IMR-90 (cell line): ENCODE measurements at regions not wholly inside any gene's neighbourhood (a gene's known extent, or its start where the extent isn't known, plus 50 kb on each side); places are given as distances from the start of the nearest gene placed in this dataset.

ENCODE experiments used
- ATAC-seq: fragments of 200-7000 bp; cut with Tn5 transposase; 2 replicates; pipeline ENCODE4 v1.9.1; 2020; ENCODE audit warnings: low read depth, mild to moderate bottlenecking, moderate library complexity
- BruUV-seq: library from RNA; stranded (reverse); fragments of 400-500 nt; replicated peaks from 2 replicates; lab custom pipeline; 2021; lab: Mats Ljungman, UMichigan
- CTCF ChIA-PET: fragments of 300-600 bp; formaldehyde crosslinking; extraction: SDS; loops from one replicate; lab custom pipeline; 2021; ENCODE audit warnings: antibody characterized with exemption; lab: Yijun Ruan, JAX
- POLR2A ChIA-PET: fragments of 300-600 bp; sonication (Branson Sonifier 250); formaldehyde crosslinking; loops from one replicate; lab custom pipeline; 2022; ENCODE audit warnings: antibody characterized with exemption; ENCODE audit not compliant: unreplicated experiment; lab: Charles Lee
- DNase-seq: peaks from one replicate; pipeline ENCODE4 v3.0.0; 2013
- H2AFZ ChIP-seq: replicated peaks from 2 replicates; pipeline ENCODE3; 2013; ENCODE audit warnings: low read length, mild to moderate bottlenecking; ENCODE audit not compliant: poor library complexity
- H2AK5ac ChIP-seq: 2 replicates; pipeline ENCODE4 v1.6.1; 2013; ENCODE audit warnings: low read depth, low read length, inconsistent platforms
- H2AK9ac ChIP-seq: replicated peaks from 2 replicates; pipeline ENCODE3; 2013; ENCODE audit warnings: mild to moderate bottlenecking, low read depth, low read length, moderate library complexity; ENCODE audit not compliant: poor library complexity
- H2BK120ac ChIP-seq: 2 replicates; pipeline ENCODE4 v1.6.1; 2013; ENCODE audit warnings: low read depth, low read length, inconsistent platforms
- H2BK15ac ChIP-seq: 3 replicates; pipeline ENCODE4 v1.6.1; 2013; ENCODE audit warnings: low read depth, low read length, inconsistent platforms
- H2BK20ac ChIP-seq: 2 replicates; pipeline ENCODE4 v1.6.1; 2013; ENCODE audit warnings: low read depth, mild to moderate bottlenecking, inconsistent platforms, low read length, moderate library complexity
- H2BK5ac ChIP-seq: 2 replicates; pipeline ENCODE4 v1.6.1; 2013; ENCODE audit warnings: mild to moderate bottlenecking, low read depth, low read length, inconsistent platforms; ENCODE audit not compliant: poor library complexity, severe bottlenecking
- H3K14ac ChIP-seq: replicated peaks from 2 replicates; pipeline ENCODE4 v1.6.1; 2013; ENCODE audit warnings: low read depth, low read length, inconsistent platforms
- H3K18ac ChIP-seq: 2 replicates; pipeline ENCODE4 v1.6.1; 2013; ENCODE audit warnings: low read depth, low read length, control low read depth
- H3K23ac ChIP-seq: 2 replicates; pipeline ENCODE4 v1.6.1; 2013; ENCODE audit warnings: low read depth, low read length, inconsistent platforms
- H3K27ac ChIP-seq: 2 replicates; pipeline ENCODE4 v1.5.1; 2013; ENCODE audit warnings: mild to moderate bottlenecking, control low read depth, low read length; ENCODE audit not compliant: insufficient read depth
- H3K27me3 ChIP-seq: 2 replicates; pipeline ENCODE4 v1.6.1; 2013; ENCODE audit warnings: low read length; ENCODE audit not compliant: control insufficient read depth, insufficient read depth
- H3K36me3 ChIP-seq: 2 replicates; pipeline ENCODE4 v1.6.1; 2013; ENCODE audit warnings: low read length, mixed read lengths; ENCODE audit not compliant: control insufficient read depth, insufficient read depth
- H3K4ac ChIP-seq: 2 replicates; pipeline ENCODE4 v1.6.1; 2013; ENCODE audit warnings: low read depth, low read length, inconsistent platforms
- H3K4me1 ChIP-seq: 2 replicates; pipeline ENCODE4 v1.6.1; 2013; ENCODE audit warnings: low read length, mixed read lengths; ENCODE audit not compliant: control insufficient read depth, insufficient read depth
- H3K4me2 ChIP-seq: 2 replicates; pipeline ENCODE4 v1.6.1; 2013; ENCODE audit warnings: low read depth, mild to moderate bottlenecking, control low read depth, low read length, moderate library complexity
- H3K4me3 ChIP-seq: 2 replicates; pipeline ENCODE4 v1.5.1; 2013; ENCODE audit warnings: low read depth, mild to moderate bottlenecking, control low read depth, low read length, moderate library complexity; ENCODE audit not compliant: insufficient read depth
- H3K56ac ChIP-seq: 2 replicates; pipeline ENCODE4 v1.6.1; 2013; ENCODE audit warnings: low read length, inconsistent platforms; ENCODE audit not compliant: insufficient read depth; ENCODE audit errors: extremely low read depth
- H3K79me1 ChIP-seq, 2 experiments: 2 replicates each; pipeline ENCODE4 v1.6.1; 2013; ENCODE audit warnings: low read length in 2 of 2, inconsistent platforms in 1 of 2, low read depth in 1 of 2
- H3K9ac ChIP-seq: 2 replicates; pipeline ENCODE4 v1.6.1; 2013; ENCODE audit warnings: low read depth, low read length, control low read depth
- H3K9me1 ChIP-seq: 2 replicates; pipeline ENCODE4 v1.6.1; 2013; ENCODE audit warnings: low read length, inconsistent platforms; ENCODE audit not compliant: insufficient read depth
- H3K9me3 ChIP-seq: 2 replicates; pipeline ENCODE4 v1.6.1; 2013; ENCODE audit warnings: low read length; ENCODE audit not compliant: control insufficient read depth, insufficient read depth
- H4K20me1 ChIP-seq: 2 replicates; pipeline ENCODE4 v1.6.1; 2013; ENCODE audit warnings: low read length, inconsistent platforms; ENCODE audit not compliant: insufficient read depth
- H4K5ac ChIP-seq: 2 replicates; pipeline ENCODE4 v1.6.1; 2013; ENCODE audit warnings: mild to moderate bottlenecking, low read depth, low read length, control low read depth
- H4K8ac ChIP-seq, 2 experiments: 2 replicates each; pipeline ENCODE4 v1.6.1; 2013; ENCODE audit warnings: low read depth in 2 of 2, low read length in 2 of 2, control low read depth in 1 of 2, inconsistent platforms in 1 of 2
- H4K91ac ChIP-seq: 2 replicates; pipeline ENCODE4 v1.6.1; 2013; ENCODE audit warnings: low read depth, low read length, inconsistent platforms; ENCODE audit not compliant: insufficient read depth
- CEBPB ChIP-seq: IDR thresholded peaks from 2 replicates; pipeline ENCODE4 v1.6.1; 2012; ENCODE audit warnings: low read depth, low read length, improper control_type of control experiment
- CHD1 ChIP-seq: IDR thresholded peaks from 2 replicates; pipeline ENCODE4 v1.6.1; 2012; ENCODE audit warnings: low read depth, low read length, improper control_type of control experiment
- CTCF ChIP-seq: conservative IDR thresholded peaks from 2 replicates; pipeline ENCODE4 v1.5.1; 2012; ENCODE audit warnings: mild to moderate bottlenecking, low read depth, low read length, improper control_type of control experiment
- ELK1 ChIP-seq: fragments of 150-350 bp; IDR thresholded peaks from 2 replicates; pipeline ENCODE4 v1.6.1; 2016; ENCODE audit warnings: low read depth, mild to moderate bottlenecking, low read length, moderate library complexity, borderline replicate concordance
- MAFK ChIP-seq: IDR thresholded peaks from 2 replicates; pipeline ENCODE4 v1.6.1; 2012; ENCODE audit warnings: low read depth, low read length, improper control_type of control experiment
- MAZ ChIP-seq: IDR thresholded peaks from 2 replicates; pipeline ENCODE4 v1.6.1; 2012; ENCODE audit warnings: low read depth, mild to moderate bottlenecking, low read length, improper control_type of control experiment, moderate library complexity, borderline replicate concordance
- MXI1 ChIP-seq: IDR thresholded peaks from 2 replicates; pipeline ENCODE4 v1.6.1; 2012; ENCODE audit warnings: low read depth, mild to moderate bottlenecking, low read length, moderate library complexity, borderline replicate concordance
- NFE2L2 ChIP-seq: fragments of 150-350 bp; IDR thresholded peaks from 2 replicates; pipeline ENCODE4 v1.6.1; 2016; ENCODE audit warnings: low read depth, mild to moderate bottlenecking, low read length
- POLR2A ChIP-seq: IDR thresholded peaks from 2 replicates; pipeline ENCODE4 v1.6.1; 2012; ENCODE audit warnings: mild to moderate bottlenecking, low read depth, low read length
- RAD21 ChIP-seq: IDR thresholded peaks from 2 replicates; pipeline ENCODE4 v1.6.1; 2012; ENCODE audit warnings: low read length, improper control_type of control experiment
- RCOR1 ChIP-seq: IDR thresholded peaks from 2 replicates; pipeline ENCODE4 v1.6.1; 2012; ENCODE audit warnings: mild to moderate bottlenecking, low read length, improper control_type of control experiment; ENCODE audit not compliant: insufficient replicate concordance
- RFX5 ChIP-seq: IDR thresholded peaks from 2 replicates; pipeline ENCODE4 v1.8.0; 2012; ENCODE audit warnings: low read depth, mild to moderate bottlenecking, low read length, moderate library complexity
- SMC3 ChIP-seq: fragments of 150-350 bp; IDR thresholded peaks from 2 replicates; pipeline ENCODE4 v1.6.1; 2016; ENCODE audit warnings: low read depth, mild to moderate bottlenecking, antibody characterized with exemption, low read length, moderate library complexity
- USF2 ChIP-seq: fragments of 150-350 bp; IDR thresholded peaks from 2 replicates; pipeline ENCODE4 v1.6.1; 2017; ENCODE audit warnings: mild to moderate bottlenecking, antibody characterized with exemption, low read length, low read depth
- WGBS, 2 experiments: methylation state at CpG; one replicate each; pipeline versions ENCODE4 v1.1.5 to v1.1.7; 2013; ENCODE audit warnings: missing lambda C conversion rate in 2 of 2; ENCODE audit not compliant: insufficient read length in 1 of 2; ENCODE audit errors: extremely low coverage in 2 of 2; 5-methylcytosine and 5-hydroxymethylcytosine counted together
- dilution Hi-C: fragments of 300-500 bp; cut with HindIII; formaldehyde crosslinking; loops from one replicate; pipeline ENCODE4 v1.14.3; 2018; ENCODE audit warnings: low sequenced_read_pairs; ENCODE audit not compliant: unreplicated experiment
- in situ Hi-C: fragments of 300-500 bp; cut with MboI; formaldehyde crosslinking; loops from 3 replicates; pipeline ENCODE4 v1.14.3; 2019; ENCODE audit warnings: low sequenced_read_pairs, inconsistent platforms, mixed read lengths
- intact Hi-C: fragments of 100-400 bp; cut with micrococcal nuclease; formaldehyde crosslinking; loops from 2 replicates; pipeline ENCODE4 v1.10.0; 2022

GRCh38 chr7:159280008-159280407 lies 135.3 kb upstream of the VIPR2 start:
- in situ Hi-C loops (no loop called here), intact Hi-C loops (no loop called here), dilution Hi-C loops (no loop called here)
- Histone ChIP-seq H2AK5ac (no peak overlapping the region), H4K20me1 (no peaks in the 10 kb centered on the region), H3K4me2 (no peak overlapping the region), H3K4ac (no peak overlapping the region), H3K14ac (no peak overlapping the region), H2BK15ac (no peak overlapping the region), H3K27ac (no peak overlapping the region), H2AK9ac (no peak overlapping the region), H2BK20ac (no peak overlapping the region), H3K36me3 (no peaks in the 10 kb centered on the region), H3K4me1 (no peaks in the 10 kb centered on the region), H3K9me3 (peaks cover 13% of the 10 kb centered on the region), H2AFZ (no peak overlapping the region), H3K23ac (no peak overlapping the region), H3K18ac (no peak overlapping the region), H3K27me3 (no peaks in the 10 kb centered on the region), H3K56ac (no peak overlapping the region), H3K9ac (no peak overlapping the region), H4K5ac (no peak overlapping the region), H2BK5ac (no peak overlapping the region), H3K4me3 (no peak overlapping the region), H3K9me1 (no peaks in the 10 kb centered on the region), H2BK120ac (no peak overlapping the region), H3K79me1 (no peaks in the 10 kb centered on the region), H4K91ac (no peak overlapping the region), H4K8ac (no peak overlapping the region)
- ATAC-seq (no peak), DNase-seq (no peak)
- ChIA-PET CTCF (no interaction called here), POLR2A (no interaction called here)
- no peak for TF ChIP-seq CTCF
- no peak for TF ChIP-seq MAZ
- TF ChIP-seq CHD1 = no peak
- TF ChIP-seq MAFK = no peak
- TF ChIP-seq SMC3 = no peak
- no peak for TF ChIP-seq NFE2L2
- TF ChIP-seq USF2 = no peak
- no peak for TF ChIP-seq RAD21
- no peak for TF ChIP-seq MXI1
- TF ChIP-seq POLR2A = no peak
- TF ChIP-seq RFX5 = no peak
- no peak for TF ChIP-seq ELK1
- TF ChIP-seq RCOR1 = no peak
- no peak for TF ChIP-seq CEBPB
- WGBS, 2 experiments = no CpG with 5 or more reads among the region's 3 CpGs
- BruUV-seq = no TSS peak
